Right kidney (tissue), 1 donor: ENCODE measurements at regions not wholly inside any gene's neighbourhood (a gene's known extent, or its start where the extent isn't known, plus 50 kb on each side); places are given as distances from the start of the nearest gene placed in this dataset.
"Not testable (repeated sequence)": the region's sequence is repeated elsewhere in the genome, so short reads cannot be mapped to it uniquely, and the experiment has no call there.

Source experiments
- DNase-seq: peaks from one replicate; pipeline ENCODE4 v3.0.0-alpha.2; 2016

GRCh38 chr3:20322085-20322484 lies 136.1 kb upstream of the SGO1 start:
- DNase-seq = no peak

GRCh38 chr3:20321391-20322047 lies 135.5 kb upstream of the SGO1 start:
- DNase-seq = no peak

- DNase-seq = no peak
Measured at GRCh38 chr3:20320489-20320888, 134.5 kb upstream of the SGO1 start.

- no peak for DNase-seq
Measured at GRCh38 chr3:20319551-20319950, 133.5 kb upstream of the SGO1 start.

GRCh38 chr3:20317616-20318015 lies 131.6 kb upstream of the SGO1 start:
- no peak for DNase-seq

GRCh38 chr3:20316238-20316637 lies 130.2 kb upstream of the SGO1 start:
- no peak for DNase-seq

GRCh38 chr3:20310629-20311028 lies 124.6 kb upstream of the SGO1 start:
- DNase-seq = no peak

- no peak for DNase-seq
Measured at GRCh38 chr3:20307383-20307782, 121.4 kb upstream of the SGO1 start.

GRCh38 chr3:20305647-20306046 lies 119.6 kb upstream of the SGO1 start:
- DNase-seq = no peak

- no peak for DNase-seq
Measured at GRCh38 chr3:20302766-20303165, 116.8 kb upstream of the SGO1 start.

GRCh38 chr3:20288050-20288449 lies 102.0 kb upstream of the SGO1 start:
- no peak for DNase-seq

- no peak for DNase-seq
Measured at GRCh38 chr3:20280257-20280656, 94.3 kb upstream of the SGO1 start.

- not testable (repeated sequence) for DNase-seq
Measured at GRCh38 chr3:20265977-20266376, 80.0 kb upstream of the SGO1 start.

- no peak for DNase-seq
Measured at GRCh38 chr3:20264900-20265567, 79.0 kb upstream of the SGO1 start.

GRCh38 chr3:20258371-20258770 lies 72.4 kb upstream of the SGO1 start:
- no peak for DNase-seq

- DNase-seq = no peak
Measured at GRCh38 chr3:20256144-20256543, 70.1 kb upstream of the SGO1 start.

- DNase-seq = no peak
Measured at GRCh38 chr3:20254268-20255117, 68.5 kb upstream of the SGO1 start.

GRCh38 chr3:20250786-20251185 lies 64.8 kb upstream of the SGO1 start:
- no peak for DNase-seq

- no peak for DNase-seq
Measured at GRCh38 chr3:20250314-20250713, 64.3 kb upstream of the SGO1 start.

GRCh38 chr3:20246662-20247061 lies 60.7 kb upstream of the SGO1 start:
- DNase-seq = no peak

- DNase-seq = no peak
Measured at GRCh38 chr3:20245781-20246180, 59.8 kb upstream of the SGO1 start.

GRCh38 chr3:20240154-20240883 lies 54.3 kb upstream of the SGO1 start:
- no peak for DNase-seq

- not testable (repeated sequence) for DNase-seq
Measured at GRCh38 chr3:20238199-20238598, 52.2 kb upstream of the SGO1 start.
